Gastroesophageal sphincter (tissue), 4 donors: ENCODE measurements at regions not wholly inside any gene's neighbourhood (a gene's known extent, or its start where the extent isn't known, plus 50 kb on each side); places are given as distances from the start of the nearest gene placed in this dataset.
"Not testable (repeated sequence)": the region's sequence is repeated elsewhere in the genome, so short reads cannot be mapped to it uniquely, and the experiment has no call there.

Experiments
- ATAC-seq: fragments of 150-250 bp; one replicate; pipeline ENCODE4 v1.9.1; 2016; ENCODE audit warnings: mild to moderate bottlenecking, moderate library complexity
- H3K27ac ChIP-seq, 4 donors: fragments of 200-600 bp; sonication (generic) in 3 of 4; 1 replicate in 3 of 4; 2 replicates in 1 of 4; pipeline ENCODE4 v1.5.1; 2016 to 2019
- H3K27me3 ChIP-seq: fragments of 200-600 bp; sonication (generic); one replicate; pipeline ENCODE4 v1.5.1; 2019
- H3K36me3 ChIP-seq, 2 donors: fragments of 200-600 bp; sonication (generic); one replicate each; pipeline ENCODE4 v1.5.1; 2019; ENCODE audit warnings: control low read depth in 1 of 2
- H3K4me1 ChIP-seq, 3 donors: fragments of 200-600 bp; sonication (generic); 1 replicate in 2 of 3; 2 replicates in 1 of 3; pipeline ENCODE4 v1.5.1; 2016 to 2019; ENCODE audit warnings: control low read depth in 2 of 3
- H3K4me3 ChIP-seq, 2 donors: fragments of 200-600 bp; sonication (generic); one replicate each; pipeline ENCODE4 v1.5.1; 2019; ENCODE audit warnings: mild to moderate bottlenecking in 1 of 2, moderate library complexity in 1 of 2
- H3K9me3 ChIP-seq, 3 donors: fragments of 200-600 bp; sonication (generic); one replicate each; pipeline ENCODE4 v1.5.1; 2017 to 2019; ENCODE audit warnings: control low read depth in 2 of 3
- EP300 ChIP-seq: sonication (generic); formaldehyde crosslinking; IDR thresholded peaks from one replicate; pipeline ENCODE4 v1.6.1; 2017; ENCODE audit warnings: antibody characterized with exemption, mild to moderate bottlenecking
- POLR2A ChIP-seq, 2 donors: fragments of 450-650 bp; IDR thresholded peaks; one replicate each; pipeline ENCODE4 v1.6.1; 2017; ENCODE audit warnings: antibody characterized with exemption in 2 of 2, mild to moderate bottlenecking in 2 of 2, moderate library complexity in 1 of 2
- POLR2AphosphoS5 ChIP-seq: sonication (generic); formaldehyde crosslinking; IDR thresholded peaks from one replicate; pipeline ENCODE4 v1.6.1; 2017; ENCODE audit warnings: antibody characterized with exemption
- WGBS, 2 donors: methylation state at CpG; one replicate each; pipeline ENCODE4 v1.1.5; 2018; ENCODE audit warnings: low coverage in 1 of 2; 5-methylcytosine and 5-hydroxymethylcytosine counted together
- TF ChIP-seq, protein P1 (sequence below), 4 experiments: fragments of 200-600 bp in 2 of 4; fragments of 450-650 bp in 2 of 4; sonication (generic) in 1 of 4; IDR thresholded peaks; one replicate each; pipeline ENCODE4 v1.5.1; 2017 to 2019; ENCODE audit warnings: antibody characterized with exemption in 4 of 4, mild to moderate bottlenecking in 2 of 4, moderate library complexity in 2 of 4

DNA sequence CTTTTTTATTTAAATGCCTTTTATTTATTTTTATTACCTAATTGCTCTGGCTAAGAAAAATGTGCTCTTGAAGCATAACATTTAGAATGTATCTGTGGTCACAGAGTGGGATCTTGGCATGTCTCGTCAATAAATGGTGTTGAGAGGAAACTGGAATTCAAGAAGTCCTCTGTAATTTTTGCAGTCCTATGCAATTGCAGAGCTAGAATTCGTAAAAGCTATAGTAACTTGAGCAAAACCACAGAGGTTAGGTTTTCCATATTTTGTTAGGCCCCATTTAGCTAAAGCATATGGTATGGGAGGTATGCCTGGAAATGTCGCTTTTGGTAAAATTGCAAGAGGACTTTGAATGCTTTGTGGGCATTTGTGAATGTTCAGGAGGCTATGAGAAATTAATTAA is 466.7 kb upstream of the NFIA start:
- WGBS, 2 donors = 94% methylated on average over 3 of the region's 3 CpGs
- no peak for ATAC-seq
- TF ChIP-seq POLR2A (IDR thresholded peaks at IDR 0.05) = no peak
- no peak for TF ChIP-seq POLR2AphosphoS5
- no peak for TF ChIP-seq EP300
- TF ChIP-seq, protein P1, sequence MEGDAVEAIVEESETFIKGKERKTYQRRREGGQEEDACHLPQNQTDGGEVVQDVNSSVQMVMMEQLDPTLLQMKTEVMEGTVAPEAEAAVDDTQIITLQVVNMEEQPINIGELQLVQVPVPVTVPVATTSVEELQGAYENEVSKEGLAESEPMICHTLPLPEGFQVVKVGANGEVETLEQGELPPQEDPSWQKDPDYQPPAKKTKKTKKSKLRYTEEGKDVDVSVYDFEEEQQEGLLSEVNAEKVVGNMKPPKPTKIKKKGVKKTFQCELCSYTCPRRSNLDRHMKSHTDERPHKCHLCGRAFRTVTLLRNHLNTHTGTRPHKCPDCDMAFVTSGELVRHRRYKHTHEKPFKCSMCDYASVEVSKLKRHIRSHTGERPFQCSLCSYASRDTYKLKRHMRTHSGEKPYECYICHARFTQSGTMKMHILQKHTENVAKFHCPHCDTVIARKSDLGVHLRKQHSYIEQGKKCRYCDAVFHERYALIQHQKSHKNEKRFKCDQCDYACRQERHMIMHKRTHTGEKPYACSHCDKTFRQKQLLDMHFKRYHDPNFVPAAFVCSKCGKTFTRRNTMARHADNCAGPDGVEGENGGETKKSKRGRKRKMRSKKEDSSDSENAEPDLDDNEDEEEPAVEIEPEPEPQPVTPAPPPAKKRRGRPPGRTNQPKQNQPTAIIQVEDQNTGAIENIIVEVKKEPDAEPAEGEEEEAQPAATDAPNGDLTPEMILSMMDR (IDR thresholded peaks at IDR 0.05) = no peak

DNA sequence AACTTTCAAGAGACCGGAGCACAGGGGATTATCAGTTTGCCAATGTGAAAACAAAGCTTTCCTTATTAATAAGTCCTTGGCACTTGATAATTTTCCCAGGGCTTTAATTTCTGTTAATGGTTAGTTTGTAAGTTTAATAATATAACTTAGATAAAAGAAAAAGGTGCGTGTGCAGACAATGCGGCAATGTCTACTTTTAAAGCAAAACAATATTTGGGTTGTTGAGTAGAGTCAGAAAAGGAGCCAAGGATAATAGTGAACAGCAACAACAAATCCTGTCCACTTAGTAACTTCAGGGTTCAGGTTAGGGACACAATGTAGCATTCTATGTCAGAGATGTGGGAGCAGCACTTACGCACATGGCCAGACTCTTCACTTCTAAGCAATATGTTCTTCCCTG is 469.6 kb upstream of the NFIA start:
- ATAC-seq = no peak
- H3K9me3 ChIP-seq = no peaks in the 10 kb centered on the region
- no peak overlapping the region for H3K27ac ChIP-seq
- H3K4me1 ChIP-seq = no peaks in the 10 kb centered on the region
- no peaks in the 10 kb centered on the region for H3K27me3 ChIP-seq
- H3K4me3 ChIP-seq = no peak overlapping the region
- TF ChIP-seq POLR2A (IDR thresholded peaks at IDR 0.05) = no peak
- no peak for TF ChIP-seq POLR2AphosphoS5
- TF ChIP-seq, protein P1 (IDR thresholded peaks at IDR 0.05) = no peak
- no peak for TF ChIP-seq EP300
- 88 to 100% methylated on average over 4 of the region's 4 CpGs for WGBS, 2 donors
- no peaks in the 10 kb centered on the region for H3K36me3 ChIP-seq

More for the DNA sequence above, 466.7 kb upstream of the NFIA start:
- no peak overlapping the region for H3K27ac ChIP-seq
- no peaks in the 10 kb centered on the region for H3K4me1 ChIP-seq
- no peaks in the 10 kb centered on the region for H3K9me3 ChIP-seq
- no peaks in the 10 kb centered on the region for H3K27me3 ChIP-seq
- no peaks in the 10 kb centered on the region for H3K36me3 ChIP-seq
- H3K4me3 ChIP-seq = no peak overlapping the region

DNA sequence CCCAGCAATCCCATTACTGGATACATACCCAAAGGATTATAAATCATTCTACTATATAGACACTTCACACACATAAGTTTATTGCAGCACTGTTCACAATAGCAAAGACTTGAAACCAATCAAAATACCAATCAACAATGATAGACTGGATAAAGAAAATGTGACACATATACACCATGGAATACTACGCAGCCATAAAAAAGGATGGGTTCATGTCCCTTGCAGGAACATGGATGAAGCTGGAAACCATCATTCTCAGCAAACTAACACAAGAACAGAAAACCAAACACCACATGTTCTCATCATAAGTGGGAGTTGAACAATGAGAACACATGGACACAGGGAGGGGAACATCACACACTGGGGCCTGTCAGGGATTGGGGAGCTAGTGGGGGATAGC is 475.4 kb upstream of the NFIA start:
- H3K27ac ChIP-seq, ATAC-seq, H3K36me3 ChIP-seq, H3K4me3 ChIP-seq, H3K27me3 ChIP-seq, H3K4me1 ChIP-seq, H3K9me3 ChIP-seq: not testable (repeated sequence)
- 91 to 92% methylated on average over 1 of the region's 1 CpG for WGBS, 2 donors

DNA sequence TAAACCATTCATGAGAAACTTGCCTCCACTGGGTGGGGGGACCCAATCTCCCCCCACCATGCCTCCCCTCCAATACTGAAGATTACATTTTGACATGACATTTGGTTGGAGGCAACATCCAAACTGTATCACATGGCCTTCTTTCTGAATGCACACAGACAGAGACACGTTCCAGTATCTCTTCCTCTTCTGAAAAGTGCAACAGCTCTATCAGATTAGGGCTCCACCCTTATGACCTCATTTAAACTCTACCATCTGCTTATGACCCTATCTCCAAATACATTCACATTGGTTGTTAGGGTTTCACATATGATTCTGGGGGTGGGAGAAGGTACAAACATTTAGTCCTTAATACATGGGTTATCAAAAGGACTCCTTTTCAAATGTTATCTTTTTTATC is 481.8 kb upstream of the NFIA start:
- no peak for ATAC-seq
- WGBS, 2 donors = 60 to 75% methylated on average over 1 of the region's 1 CpG
- peaks cover 0 to 11% (median 0%) of the 10 kb centered on the region in 3 donors for H3K9me3 ChIP-seq
- no peaks in the 10 kb centered on the region for H3K36me3 ChIP-seq
- no peaks in the 10 kb centered on the region for H3K27me3 ChIP-seq
- no peak overlapping the region for H3K27ac ChIP-seq
- H3K4me1 ChIP-seq = no peaks in the 10 kb centered on the region
- TF ChIP-seq EP300 (no peak), POLR2AphosphoS5 (no peak), POLR2A (IDR thresholded peaks at IDR 0.05) (no peak)
- TF ChIP-seq, protein P1 (IDR thresholded peaks at IDR 0.05) = no peak
- no peak overlapping the region for H3K4me3 ChIP-seq

DNA sequence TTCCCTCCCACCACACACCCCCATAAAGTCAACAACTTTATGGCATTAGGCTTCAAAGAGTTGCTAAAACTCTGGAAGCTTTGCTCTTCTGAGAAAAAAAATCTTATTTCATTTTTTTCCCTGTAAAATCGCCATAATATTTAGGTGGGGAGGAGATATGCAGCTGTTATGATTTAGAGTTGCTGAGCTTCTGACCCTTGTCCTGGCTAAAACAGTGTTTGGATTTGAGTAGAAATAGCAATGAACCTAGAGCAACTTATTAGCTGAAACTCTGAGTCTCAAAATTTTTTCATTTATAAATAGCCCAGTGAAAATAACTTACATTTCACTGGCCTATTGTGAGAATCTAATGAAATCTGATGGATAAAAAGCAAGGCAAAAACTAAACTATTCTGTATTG is 482.8 kb upstream of the NFIA start:
- Histone ChIP-seq H3K36me3 (no peaks in the 10 kb centered on the region), H3K9me3 (peaks cover 0 to 11% (median 0%) of the 10 kb centered on the region in 3 donors), H3K27me3 (no peaks in the 10 kb centered on the region), H3K4me3 (no peak overlapping the region), H3K27ac (no peak overlapping the region), H3K4me1 (no peaks in the 10 kb centered on the region)
- no peak for ATAC-seq
- 25% methylated on average over 1 of the region's 1 CpG; no CpG with 5 or more reads in 1 of the 2 donors for WGBS, 2 donors
- TF ChIP-seq, protein P1 (IDR thresholded peaks at IDR 0.05) = no peak
- TF ChIP-seq POLR2A (IDR thresholded peaks at IDR 0.05) = no peak
- no peak for TF ChIP-seq POLR2AphosphoS5
- no peak for TF ChIP-seq EP300
